HG02678 (cell line): ENCODE measurements at regions not wholly inside any gene's neighbourhood (a gene's known extent, or its start where the extent isn't known, plus 50 kb on each side); places are given as distances from the start of the nearest gene placed in this dataset.
"Not testable (repeated sequence)": the region's sequence is repeated elsewhere in the genome, so short reads cannot be mapped to it uniquely, and the experiment has no call there.

Source experiments
- ATAC-seq: cut with Tn5 transposase; IDR thresholded peaks from one replicate; pipeline ENCODE4 v1.9.1; 2021; ENCODE audit warnings: mild to moderate bottlenecking, moderate library complexity; ENCODE audit not compliant: unreplicated experiment

GRCh38 chr20:22732751-22733150, 148.4 kb upstream of the FOXA2 start:
- ATAC-seq = no peak

DNA sequence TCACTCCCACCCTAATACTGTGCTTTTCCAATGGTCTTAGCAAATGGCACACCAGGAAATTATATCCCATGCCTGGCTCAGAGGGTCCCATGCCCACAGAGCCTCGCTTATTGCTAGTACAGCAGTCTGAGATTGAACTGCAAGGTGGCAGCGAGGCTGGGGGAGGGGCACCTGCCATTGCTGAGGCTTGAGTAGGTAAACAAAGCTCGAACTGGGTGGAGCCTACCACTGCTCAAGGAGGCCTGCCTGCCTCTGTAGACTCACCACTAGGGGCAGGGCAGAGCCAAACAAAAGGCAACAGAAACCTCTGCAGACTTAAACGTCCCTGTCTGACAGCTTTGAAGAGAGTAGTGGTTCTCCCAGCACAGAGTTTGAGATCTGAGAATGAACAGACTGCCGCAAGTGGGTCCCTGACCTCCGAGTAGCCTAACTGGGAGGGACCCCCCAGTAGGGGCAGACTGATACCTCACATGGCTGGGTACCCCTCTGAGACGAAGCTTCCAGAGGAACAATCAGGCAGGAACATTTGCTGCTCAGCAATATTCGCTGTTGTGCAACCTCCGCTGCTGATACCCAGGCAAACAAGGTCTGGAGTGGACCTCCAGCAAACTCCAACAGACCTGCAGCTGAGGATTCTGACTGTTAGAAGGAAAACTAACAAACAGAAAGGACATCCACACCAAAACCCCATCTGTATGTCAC, 150.7 kb upstream of the FOXA2 start:
- ATAC-seq = not testable (repeated sequence)

DNA sequence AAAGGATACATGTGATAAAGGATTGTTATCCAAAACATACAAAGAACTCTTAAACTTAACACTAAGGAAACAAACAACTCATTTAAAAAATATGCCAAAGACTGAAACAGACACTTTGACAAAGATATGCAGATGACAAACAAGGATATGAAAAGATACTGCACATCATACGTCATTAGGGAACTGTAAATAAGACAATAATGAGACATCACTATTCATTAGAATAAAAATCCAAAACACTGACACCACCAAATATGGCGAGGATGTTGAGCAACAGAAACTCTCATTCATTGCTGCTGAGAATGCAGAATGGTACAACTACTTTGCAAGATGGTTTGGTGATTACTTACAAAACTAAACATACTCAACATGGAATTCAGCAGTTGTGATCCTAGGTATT, 156.5 kb upstream of the FOXA2 start:
- no peak for ATAC-seq

DNA sequence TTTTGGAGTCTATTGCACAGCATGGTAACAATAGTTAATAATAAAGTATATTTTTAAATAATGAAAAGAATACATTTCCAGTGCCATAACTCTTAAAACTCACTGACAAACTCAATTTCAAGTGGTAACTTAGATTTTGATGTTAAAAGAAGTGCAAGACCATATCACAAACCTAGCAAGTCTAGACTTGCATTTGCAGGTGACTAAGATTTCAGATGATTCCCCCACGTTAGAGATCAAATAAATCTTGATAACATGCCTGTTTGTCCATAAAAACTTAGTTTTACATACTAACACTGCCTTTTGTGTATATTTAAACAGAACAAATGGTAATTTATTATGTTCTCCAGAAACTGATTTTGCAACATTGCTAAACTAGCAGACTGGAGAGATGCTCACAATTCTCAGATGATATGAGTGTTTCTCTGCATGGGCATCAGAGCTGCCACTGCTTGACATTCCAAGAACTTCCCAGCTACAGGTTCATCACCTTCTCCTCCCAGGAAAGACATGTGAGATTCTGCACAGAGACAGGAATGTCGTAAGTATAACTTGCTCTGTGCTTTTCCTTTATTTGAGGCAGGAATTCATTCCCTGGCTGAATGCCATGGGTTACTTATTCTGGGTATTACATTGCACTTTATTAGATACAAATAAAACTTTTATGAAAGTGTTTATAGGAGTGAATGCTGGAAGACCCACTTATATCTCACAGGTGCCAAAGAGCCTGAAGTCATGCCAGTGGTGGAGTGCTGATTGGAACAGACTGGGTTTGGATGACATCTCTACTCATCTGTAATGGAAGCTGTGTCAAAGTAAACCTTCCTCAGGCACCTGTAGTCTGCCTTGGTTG, 160.2 kb upstream of the FOXA2 start:
- ATAC-seq = no peak

DNA sequence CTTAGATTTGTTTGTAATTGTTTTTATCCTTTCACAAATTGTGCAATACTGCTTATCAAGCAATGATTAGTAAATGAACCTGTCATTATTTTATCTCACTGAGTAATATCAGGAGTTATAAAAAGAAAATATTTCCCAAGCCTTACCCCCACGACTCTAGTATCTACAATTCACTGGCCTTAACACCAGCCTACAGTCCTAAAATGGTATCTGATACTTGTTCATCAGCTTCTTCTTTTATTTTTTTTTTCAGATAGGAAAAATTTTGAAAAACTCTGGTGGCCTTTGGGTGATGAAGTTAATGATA, 160.8 kb upstream of the FOXA2 start:
- ATAC-seq = no peak

GRCh38 chr20:22746957-22747356, 162.6 kb upstream of the FOXA2 start:
- no peak for ATAC-seq

- ATAC-seq = no peak
Measured at GRCh38 chr20:22752324-22752723, 168.0 kb upstream of the FOXA2 start.

DNA sequence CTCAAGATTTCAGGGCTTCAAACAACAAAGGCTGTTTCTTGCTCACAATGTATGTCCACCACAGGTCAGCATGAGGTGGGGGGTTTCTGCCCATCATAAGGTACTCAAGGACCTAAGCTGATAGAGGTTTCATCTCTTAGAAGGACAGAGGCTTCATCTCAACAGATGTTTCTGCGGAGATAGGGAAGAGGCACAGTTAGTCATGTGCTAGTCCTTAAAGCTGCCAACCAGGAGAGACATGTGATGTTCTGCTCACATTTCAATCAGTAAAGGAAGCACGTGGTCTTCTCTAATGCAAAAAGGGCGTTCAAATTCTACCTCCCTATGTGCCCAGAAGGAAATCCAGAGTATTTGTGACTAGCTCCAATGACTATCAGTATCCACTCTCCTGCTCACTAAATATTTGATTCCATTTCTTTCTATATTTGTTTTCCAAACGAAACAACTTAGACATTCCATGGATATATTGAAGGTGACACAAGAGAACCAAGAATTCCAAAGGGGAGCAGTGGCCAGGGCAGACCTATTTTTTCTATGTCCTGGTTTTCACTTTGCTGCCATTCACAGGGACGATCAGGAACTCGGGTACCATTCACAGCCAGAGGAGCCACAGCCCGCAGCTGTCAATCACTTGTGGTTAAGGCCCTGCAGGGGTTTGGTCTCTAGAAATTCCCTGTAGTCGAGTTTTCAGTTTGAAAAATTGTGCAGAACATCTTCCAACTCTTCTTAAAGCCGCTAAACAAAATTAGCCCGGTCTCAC, 173.2 kb upstream of the FOXA2 start:
- no peak for ATAC-seq

DNA sequence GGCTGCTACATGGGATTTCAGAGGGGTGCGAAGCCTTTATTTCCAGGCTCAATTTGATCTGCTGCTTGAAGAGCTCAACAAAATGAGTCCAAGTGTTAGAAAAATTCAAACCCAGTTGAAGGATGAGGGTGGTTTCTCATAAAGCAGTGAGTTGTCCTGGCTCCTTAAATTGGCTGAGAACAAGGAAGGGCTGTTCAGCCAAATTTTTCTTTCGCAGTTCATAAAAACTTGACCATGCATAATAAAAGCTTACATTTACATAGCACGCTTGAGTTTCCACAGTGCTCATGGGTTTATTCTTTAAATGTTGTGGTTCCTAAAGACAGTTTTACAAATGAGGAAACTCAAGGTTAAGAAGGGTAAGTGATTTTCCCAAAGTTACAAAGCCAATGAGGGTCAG, 174.4 kb upstream of the FOXA2 start:
- ATAC-seq = no peak

- ATAC-seq = no peak
Measured at GRCh38 chr20:22762576-22763256, 178.3 kb upstream of the FOXA2 start.

- no peak for ATAC-seq
Measured at GRCh38 chr20:22763257-22763906, 179.0 kb upstream of the FOXA2 start.

- ATAC-seq = no peak
Measured at GRCh38 chr20:22768266-22769178, 184.2 kb upstream of the FOXA2 start.

GRCh38 chr20:22770241-22770800, 185.9 kb upstream of the FOXA2 start:
- no peak for ATAC-seq

DNA sequence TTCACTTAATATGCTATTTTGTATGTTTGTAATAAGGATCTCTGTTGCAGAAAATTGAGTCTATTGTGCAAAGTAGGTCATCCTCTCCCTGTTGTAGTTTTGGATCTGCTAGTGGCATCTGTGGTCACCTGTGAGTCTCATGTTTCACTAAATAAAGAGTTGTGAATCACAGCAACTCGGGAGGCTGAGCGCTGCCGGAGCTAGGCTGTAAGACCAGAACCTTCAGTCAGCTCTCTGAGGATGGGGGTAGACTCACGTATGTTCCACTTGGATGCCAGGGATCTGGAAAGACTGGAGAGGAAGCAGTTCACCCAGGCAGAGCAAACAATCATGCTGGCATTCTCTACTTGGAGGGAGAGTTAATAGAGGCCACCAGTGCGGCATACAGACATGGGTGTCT, 187.3 kb upstream of the FOXA2 start:
- ATAC-seq = no peak

DNA sequence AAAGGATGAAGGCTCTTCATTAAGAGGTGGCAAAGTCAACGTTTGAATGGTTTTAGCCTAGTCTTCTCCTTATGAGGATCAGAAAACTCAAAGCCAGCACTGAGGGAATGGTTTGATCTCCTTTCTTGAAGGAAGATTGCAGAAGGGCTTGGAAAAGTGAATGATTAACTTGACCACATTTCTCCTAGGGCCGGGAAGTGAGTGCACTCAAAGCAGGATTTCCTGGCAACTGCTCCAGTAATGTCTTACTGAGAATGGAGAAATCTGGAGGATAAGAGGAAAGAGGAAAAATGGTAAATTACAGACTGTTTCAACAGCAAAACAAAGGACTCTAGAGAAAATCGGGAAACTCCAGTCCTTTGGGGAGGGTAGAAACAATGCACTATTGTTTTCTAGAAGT, 189.0 kb upstream of the FOXA2 start:
- ATAC-seq = no peak

GRCh38 chr20:22775256-22775655, 190.9 kb upstream of the FOXA2 start:
- ATAC-seq = no peak

GRCh38 chr20:22775671-22776139, 191.3 kb upstream of the FOXA2 start:
- no peak for ATAC-seq

GRCh38 chr20:22776369-22776768, 192.0 kb upstream of the FOXA2 start:
- ATAC-seq = no peak

GRCh38 chr20:22779878-22780277, 195.5 kb upstream of the FOXA2 start:
- no peak for ATAC-seq
